ENCODE measurements at regions not wholly inside any gene's neighbourhood (a gene's known extent, or its start where the extent isn't known, plus 50 kb on each side); places are given as distances from the start of the nearest gene placed in this dataset.
A peak's percentile ranks its signal among the peaks of the same experiment; 100 is the strongest.

- DNase-seq (ENCODE audit: low read depth), result no peak
- in situ Hi-C loops (cut with HindIII; ENCODE audit: low pct_unique_long_range_greater_than_20kb, low sequenced_read_pairs), result no loop called here
Observed at GRCh38 chr5:81914696-81915095, 57.1 kb upstream of the ATG10 start.

- DNase-seq (ENCODE audit: low read depth), result no peak
- in situ Hi-C loops (cut with HindIII; ENCODE audit: low pct_unique_long_range_greater_than_20kb, low sequenced_read_pairs), result no loop called here
Observed at GRCh38 chr5:81912933-81913332, 58.9 kb upstream of the ATG10 start.

GRCh38 chr5:81909677-81910076 lies 62.1 kb upstream of the ATG10 start:
- in situ Hi-C loops (cut with HindIII; ENCODE audit: low pct_unique_long_range_greater_than_20kb, low sequenced_read_pairs), result no loop called here
- DNase-seq (ENCODE audit: low read depth), result no peak

- in situ Hi-C loops (cut with HindIII; ENCODE audit: low pct_unique_long_range_greater_than_20kb, low sequenced_read_pairs), result no loop called here
- no peak for DNase-seq (ENCODE audit: low read depth)
Observed at GRCh38 chr5:81908771-81909170, 63.1 kb upstream of the ATG10 start.

- no peak for DNase-seq (ENCODE audit: low read depth)
- in situ Hi-C loops (cut with HindIII; ENCODE audit: low pct_unique_long_range_greater_than_20kb, low sequenced_read_pairs), result no loop called here
Observed at GRCh38 chr5:81908044-81908443, 63.8 kb upstream of the ATG10 start.

- DNase-seq (ENCODE audit: low read depth), result no peak
- in situ Hi-C loops (cut with HindIII; ENCODE audit: low pct_unique_long_range_greater_than_20kb, low sequenced_read_pairs), result no loop called here
Observed at GRCh38 chr5:81907012-81907635, 64.7 kb upstream of the ATG10 start.

- in situ Hi-C loops (cut with HindIII; ENCODE audit: low pct_unique_long_range_greater_than_20kb, low sequenced_read_pairs), result no loop called here
- no peak for DNase-seq (ENCODE audit: low read depth)
Observed at GRCh38 chr5:81906086-81906485, 65.7 kb upstream of the ATG10 start.

- in situ Hi-C loops (cut with HindIII; ENCODE audit: low pct_unique_long_range_greater_than_20kb, low sequenced_read_pairs), result no loop called here
- peak; percentile 49 for DNase-seq (ENCODE audit: low read depth)
Observed at GRCh38 chr5:81904861-81905260, 67.0 kb upstream of the ATG10 start.

GRCh38 chr5:81904166-81904565 lies 67.7 kb upstream of the ATG10 start:
- in situ Hi-C loops (cut with HindIII; ENCODE audit: low pct_unique_long_range_greater_than_20kb, low sequenced_read_pairs), result no loop called here
- no peak for DNase-seq (ENCODE audit: low read depth)

- no peak for DNase-seq (ENCODE audit: low read depth)
- in situ Hi-C loops (cut with HindIII; ENCODE audit: low pct_unique_long_range_greater_than_20kb, low sequenced_read_pairs), result no loop called here
Observed at GRCh38 chr5:81901586-81901985, 70.2 kb upstream of the ATG10 start.

- no peak for DNase-seq (ENCODE audit: low read depth)
- in situ Hi-C loops (cut with HindIII; ENCODE audit: low pct_unique_long_range_greater_than_20kb, low sequenced_read_pairs), result no loop called here
Observed at GRCh38 chr5:81899123-81899522, 72.7 kb upstream of the ATG10 start.

GRCh38 chr5:81898403-81898802 lies 73.4 kb upstream of the ATG10 start:
- in situ Hi-C loops (cut with HindIII; ENCODE audit: low pct_unique_long_range_greater_than_20kb, low sequenced_read_pairs), result no loop called here
- DNase-seq (ENCODE audit: low read depth), result no peak

GRCh38 chr5:81896764-81897163 lies 75.1 kb upstream of the ATG10 start:
- in situ Hi-C loops (cut with HindIII; ENCODE audit: low pct_unique_long_range_greater_than_20kb, low sequenced_read_pairs), result no loop called here
- DNase-seq (ENCODE audit: low read depth), result no peak

- in situ Hi-C loops (cut with HindIII; ENCODE audit: low pct_unique_long_range_greater_than_20kb, low sequenced_read_pairs), result no loop called here
- no peak for DNase-seq (ENCODE audit: low read depth)
Observed at GRCh38 chr5:81895307-81895706, 76.5 kb upstream of the ATG10 start.

- no peak for DNase-seq (ENCODE audit: low read depth)
- in situ Hi-C loops (cut with HindIII; ENCODE audit: low pct_unique_long_range_greater_than_20kb, low sequenced_read_pairs), result no loop called here
Observed at GRCh38 chr5:81893961-81894360, 77.9 kb upstream of the ATG10 start.

- no peak for DNase-seq (ENCODE audit: low read depth)
- in situ Hi-C loops (cut with HindIII; ENCODE audit: low pct_unique_long_range_greater_than_20kb, low sequenced_read_pairs), result no loop called here
Observed at GRCh38 chr5:81884871-81885270, 87.0 kb upstream of the ATG10 start.

GRCh38 chr5:81883371-81883770 lies 88.5 kb upstream of the ATG10 start:
- in situ Hi-C loops (cut with HindIII; ENCODE audit: low pct_unique_long_range_greater_than_20kb, low sequenced_read_pairs), result no loop called here
- no peak for DNase-seq (ENCODE audit: low read depth)

- in situ Hi-C loops (cut with HindIII; ENCODE audit: low pct_unique_long_range_greater_than_20kb, low sequenced_read_pairs), result no loop called here
- DNase-seq (ENCODE audit: low read depth), result no peak
Observed at GRCh38 chr5:81881595-81881994, 90.2 kb upstream of the ATG10 start.

GRCh38 chr5:81879936-81880335 lies 91.9 kb upstream of the ATG10 start:
- no peak for DNase-seq (ENCODE audit: low read depth)
- in situ Hi-C loops (cut with HindIII; ENCODE audit: low pct_unique_long_range_greater_than_20kb, low sequenced_read_pairs), result no loop called here

GRCh38 chr5:81878333-81878732 lies 93.5 kb upstream of the ATG10 start:
- DNase-seq (ENCODE audit: low read depth), result no peak
- in situ Hi-C loops (cut with HindIII; ENCODE audit: low pct_unique_long_range_greater_than_20kb, low sequenced_read_pairs), result no loop called here

- no peak for DNase-seq (ENCODE audit: low read depth)
- in situ Hi-C loops (cut with HindIII; ENCODE audit: low pct_unique_long_range_greater_than_20kb, low sequenced_read_pairs), result no loop called here
Observed at GRCh38 chr5:81866994-81867393, 104.8 kb upstream of the ATG10 start.
